ENCODE measurements at regions not wholly inside any gene's neighbourhood (a gene's known extent, or its start where the extent isn't known, plus 50 kb on each side); places are given as distances from the start of the nearest gene placed in this dataset.

GRCh38 chr6:95946906-95947305, 68.9 kb upstream of the FUT9 start:
- TF ChIP-seq POLR2A (IDR thresholded peaks at IDR 0.05) (no peak), CTCF (IDR thresholded peaks at IDR 0.05) (no peak)
